ENCODE measurements at regions not wholly inside any gene's neighbourhood (a gene's known extent, or its start where the extent isn't known, plus 50 kb on each side); places are given as distances from the start of the nearest gene placed in this dataset.
"Not testable (repeated sequence)": the region's sequence is repeated elsewhere in the genome, so short reads cannot be mapped to it uniquely, and the experiment has no call there.

DNA sequence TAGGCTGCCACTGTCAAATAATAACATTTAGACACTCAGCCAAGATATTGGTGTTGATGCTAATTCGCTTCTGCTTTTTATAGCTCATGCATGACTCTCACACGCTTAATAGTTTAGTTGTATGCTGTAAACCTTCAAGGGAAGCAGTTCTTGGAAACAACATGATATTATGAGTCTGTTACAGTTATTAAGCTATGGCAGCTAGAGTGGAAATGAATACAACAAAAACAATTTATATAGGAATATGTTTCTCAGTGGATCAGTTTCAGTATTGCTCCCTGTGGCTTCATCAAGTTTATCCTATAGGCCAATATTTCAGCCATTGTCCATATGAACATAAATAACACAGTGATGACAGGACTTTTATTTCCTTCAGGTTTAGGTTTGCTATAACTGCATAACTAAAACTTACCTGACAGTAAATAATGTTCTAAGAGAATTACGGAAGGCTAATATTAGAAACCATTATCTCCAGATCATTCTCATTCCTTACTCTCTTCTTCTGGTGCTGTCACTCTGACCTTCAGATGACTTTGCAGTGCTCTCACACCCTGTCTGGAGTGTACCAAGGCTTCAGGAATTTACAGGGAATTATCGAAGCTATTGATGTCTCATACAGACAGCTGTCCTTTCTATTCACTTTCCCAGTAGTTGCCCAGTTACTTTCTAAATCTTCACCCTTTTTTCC lies 555.0 kb downstream of the ANKRD50 start:
- ChIA-PET POLR2A (no interaction called here), CTCF (no interaction called here)
- DNase-seq (ENCODE audit: low read depth): no peak
- TF ChIP-seq, protein P1, sequence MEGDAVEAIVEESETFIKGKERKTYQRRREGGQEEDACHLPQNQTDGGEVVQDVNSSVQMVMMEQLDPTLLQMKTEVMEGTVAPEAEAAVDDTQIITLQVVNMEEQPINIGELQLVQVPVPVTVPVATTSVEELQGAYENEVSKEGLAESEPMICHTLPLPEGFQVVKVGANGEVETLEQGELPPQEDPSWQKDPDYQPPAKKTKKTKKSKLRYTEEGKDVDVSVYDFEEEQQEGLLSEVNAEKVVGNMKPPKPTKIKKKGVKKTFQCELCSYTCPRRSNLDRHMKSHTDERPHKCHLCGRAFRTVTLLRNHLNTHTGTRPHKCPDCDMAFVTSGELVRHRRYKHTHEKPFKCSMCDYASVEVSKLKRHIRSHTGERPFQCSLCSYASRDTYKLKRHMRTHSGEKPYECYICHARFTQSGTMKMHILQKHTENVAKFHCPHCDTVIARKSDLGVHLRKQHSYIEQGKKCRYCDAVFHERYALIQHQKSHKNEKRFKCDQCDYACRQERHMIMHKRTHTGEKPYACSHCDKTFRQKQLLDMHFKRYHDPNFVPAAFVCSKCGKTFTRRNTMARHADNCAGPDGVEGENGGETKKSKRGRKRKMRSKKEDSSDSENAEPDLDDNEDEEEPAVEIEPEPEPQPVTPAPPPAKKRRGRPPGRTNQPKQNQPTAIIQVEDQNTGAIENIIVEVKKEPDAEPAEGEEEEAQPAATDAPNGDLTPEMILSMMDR (IDR thresholded peaks at IDR 0.05; ENCODE audit: insufficient read depth, low read depth, low read length): no peak
- no peak overlapping the region for H3K4me3 ChIP-seq (ENCODE audit: low read depth, low read length)
- H3K27me3 ChIP-seq (ENCODE audit: control insufficient read depth, insufficient read depth, low read length): no peaks in the 10 kb centered on the region
- H3K36me3 ChIP-seq (ENCODE audit: control insufficient read depth, insufficient read depth, low read length): no peaks in the 10 kb centered on the region

DNA sequence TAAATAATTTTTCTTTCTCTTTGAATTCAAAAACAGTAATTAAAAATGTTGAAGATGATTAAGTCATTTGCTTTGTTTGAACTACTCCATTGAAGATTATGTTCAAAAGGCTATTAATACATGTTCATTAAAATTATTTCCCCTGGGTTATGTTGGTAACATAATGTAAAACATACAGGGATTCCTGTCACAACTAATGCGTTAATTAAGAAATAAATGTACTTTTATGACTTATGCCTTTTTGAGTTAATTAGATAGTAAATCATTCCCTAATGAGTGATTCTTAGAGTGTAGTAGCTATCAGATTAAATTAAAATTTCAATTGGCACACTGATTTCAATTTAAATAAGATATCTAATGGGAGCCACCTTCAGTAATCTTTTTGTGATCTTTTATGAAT lies 549.1 kb downstream of the ANKRD50 start:
- no peak for DNase-seq (ENCODE audit: low read depth)
- H3K36me3 ChIP-seq (ENCODE audit: control insufficient read depth, insufficient read depth, low read length): no peaks in the 10 kb centered on the region
- H3K4me3 ChIP-seq (ENCODE audit: low read depth, low read length): no peak overlapping the region
- CTCF ChIA-PET: interaction anchor here (0.6 kb wide), 1 partner anchor 9 kb away, joined by 3 read pairs; no protein-coding TSS in a partner anchor
- TF ChIP-seq, protein P1 (IDR thresholded peaks at IDR 0.05; ENCODE audit: insufficient read depth, low read depth, low read length): no peak
- POLR2A ChIA-PET: no interaction called here
- H3K27me3 ChIP-seq (ENCODE audit: control insufficient read depth, insufficient read depth, low read length): no peaks in the 10 kb centered on the region

DNA sequence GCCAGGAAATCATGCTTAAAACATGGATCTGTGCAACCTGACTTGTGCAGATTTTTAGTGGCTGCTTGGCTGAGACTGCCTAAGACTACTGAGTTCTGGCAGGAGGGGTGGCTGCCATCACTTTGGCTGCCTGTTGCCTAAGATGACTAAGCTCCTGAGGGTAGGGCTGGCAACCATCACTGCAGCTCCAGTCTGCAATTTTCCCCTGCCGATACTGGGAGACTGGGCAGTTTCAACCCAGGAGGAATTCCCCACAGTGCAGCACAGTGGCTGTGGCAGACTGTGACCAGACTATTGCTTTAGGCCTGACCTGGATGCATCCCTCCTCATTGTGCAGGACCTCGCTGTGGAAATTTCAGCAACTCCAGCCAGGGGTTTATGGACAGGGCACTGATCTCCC lies 544.9 kb downstream of the ANKRD50 start:
- no peaks in the 10 kb centered on the region for H3K36me3 ChIP-seq (ENCODE audit: control insufficient read depth, insufficient read depth, low read length)
- H3K4me3 ChIP-seq (ENCODE audit: low read depth, low read length): no peak overlapping the region
- ChIA-PET POLR2A (no interaction called here), CTCF (interaction anchor here (0.6 kb wide), 1 partner anchor 231 kb away, joined by 3 read pairs; no protein-coding TSS in a partner anchor)
- DNase-seq (ENCODE audit: low read depth): no peak
- no peaks in the 10 kb centered on the region for H3K27me3 ChIP-seq (ENCODE audit: control insufficient read depth, insufficient read depth, low read length)
- TF ChIP-seq, protein P1 (IDR thresholded peaks at IDR 0.05; ENCODE audit: insufficient read depth, low read depth, low read length): no peak

DNA sequence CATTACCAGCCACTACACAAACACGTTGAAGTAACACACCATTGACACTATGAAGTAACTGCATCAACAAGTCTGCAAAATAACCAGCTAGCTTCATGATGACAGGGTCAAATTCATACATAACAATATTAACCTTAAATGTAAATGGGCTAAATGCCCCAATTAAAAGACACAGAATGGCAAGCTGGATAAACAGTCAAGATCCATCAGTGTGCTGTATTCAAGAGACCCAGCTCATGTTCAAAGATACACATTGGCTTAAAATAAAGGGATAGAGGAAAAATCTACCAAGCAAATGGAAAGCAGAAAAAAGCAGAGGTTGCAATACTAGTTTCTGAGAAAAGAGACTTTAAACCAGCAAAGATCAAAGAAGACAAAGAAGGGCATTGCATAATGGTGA lies 543.0 kb downstream of the ANKRD50 start:
- CTCF ChIA-PET: interaction anchor here (1.0 kb wide), 1 partner anchor 8 kb away, joined by 4 read pairs; no protein-coding TSS in a partner anchor
- DNase-seq (ENCODE audit: low read depth); H3K27me3 ChIP-seq (ENCODE audit: control insufficient read depth, insufficient read depth, low read length); POLR2A ChIA-PET; H3K4me3 ChIP-seq (ENCODE audit: low read depth, low read length); H3K36me3 ChIP-seq (ENCODE audit: control insufficient read depth, insufficient read depth, low read length): not testable (repeated sequence)

DNA sequence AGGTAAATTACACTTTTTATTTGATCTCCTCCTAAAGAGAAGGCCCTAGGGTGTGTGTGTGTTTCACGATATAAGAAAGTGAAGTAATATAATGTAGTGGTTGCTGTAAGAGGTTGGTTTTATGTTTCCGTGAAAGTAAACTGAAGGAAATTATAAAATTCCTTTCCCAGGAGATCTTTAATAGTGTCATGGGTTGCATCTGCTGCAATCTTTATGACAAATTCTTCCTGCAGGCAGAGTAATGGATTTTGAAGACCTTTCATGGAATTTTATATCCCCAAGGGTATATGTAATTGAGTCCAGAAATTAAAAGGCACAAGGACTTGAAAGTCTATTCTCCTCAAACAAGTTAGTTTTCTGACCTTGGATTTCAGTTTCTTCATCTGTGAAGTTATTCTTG lies 538.6 kb downstream of the ANKRD50 start:
- ChIA-PET CTCF (no interaction called here), POLR2A (no interaction called here)
- Histone ChIP-seq H3K36me3 (ENCODE audit: control insufficient read depth, insufficient read depth, low read length) (no peaks in the 10 kb centered on the region), H3K4me3 (ENCODE audit: low read depth, low read length) (no peak overlapping the region), H3K27me3 (ENCODE audit: control insufficient read depth, insufficient read depth, low read length) (no peaks in the 10 kb centered on the region; the same call in 1 of the 2 replicates)
- peak; percentile 49 for DNase-seq (ENCODE audit: low read depth)
- TF ChIP-seq, protein P1 (IDR thresholded peaks at IDR 0.05; ENCODE audit: insufficient read depth, low read depth, low read length): no peak
